ENCODE measurements at regions not wholly inside any gene's neighbourhood (a gene's known extent, or its start where the extent isn't known, plus 50 kb on each side); places are given as distances from the start of the nearest gene placed in this dataset.
A peak's percentile ranks its signal among the peaks of the same experiment; 100 is the strongest.

DNA sequence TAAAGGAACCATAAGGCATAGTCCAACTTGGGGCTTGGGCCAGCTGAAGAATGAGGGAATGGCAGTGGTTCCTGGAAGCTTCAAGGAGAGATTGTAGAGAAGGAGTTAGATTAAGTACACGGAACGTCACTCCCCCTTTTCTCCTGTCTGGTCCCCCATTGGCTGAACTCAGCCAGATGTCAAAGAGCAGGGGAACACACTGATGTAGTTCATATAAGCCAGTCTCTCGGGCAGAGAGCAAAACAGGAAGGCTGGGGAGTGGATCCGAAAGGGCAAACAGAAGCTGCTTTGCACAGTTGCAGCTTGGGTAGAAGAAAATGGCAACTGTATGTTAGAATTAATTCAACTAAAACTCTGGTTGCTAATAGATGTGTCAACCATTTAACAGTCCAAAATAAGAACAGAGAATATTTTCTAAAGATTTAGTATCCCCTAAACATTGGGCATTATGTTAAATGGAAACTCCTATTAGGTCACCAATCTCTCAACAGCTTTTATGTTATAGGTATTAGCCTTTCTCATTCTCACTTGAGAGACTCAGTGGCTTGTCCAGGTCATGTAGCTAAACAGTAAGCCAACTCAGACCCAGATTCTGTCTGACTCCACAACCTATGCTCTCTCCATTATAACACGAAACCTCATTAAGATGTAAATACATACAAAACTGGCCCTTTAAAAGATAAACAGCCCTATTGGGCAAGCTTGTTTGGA lies 600.7 kb upstream of the USP24 start:
- no peak for DNase-seq (ENCODE audit: low read depth, low spot score)
- Histone ChIP-seq H3K36me3 (ENCODE audit: control insufficient read depth in 2 of 2, insufficient read depth in 2 of 2, low read length in 1 of 2) (no peaks in the 10 kb centered on the region), H3K4me1 (ENCODE audit: control insufficient read depth, insufficient read depth, low read length) (no peaks in the 10 kb centered on the region), H3K4me2 (ENCODE audit: control insufficient read depth, insufficient read depth) (no peak overlapping the region), H3K9ac (ENCODE audit: control insufficient read depth, insufficient read depth, low read length) (no peak overlapping the region), H3K79me2 (ENCODE audit: control insufficient read depth, insufficient read depth, low read length) (no peaks in the 10 kb centered on the region), H3K9me3 (replicated peaks; ENCODE audit: control insufficient read depth, insufficient read depth, low read length) (no peaks in the 10 kb centered on the region), H4K20me1 (ENCODE audit: control insufficient read depth, insufficient read depth) (no peaks in the 10 kb centered on the region), H3K27me3 (replicated peaks in 1 of 2; ENCODE audit: control insufficient read depth in 2 of 2, insufficient read depth in 2 of 2, low read length in 1 of 2) (no peaks in the 10 kb centered on the region), H2AFZ (ENCODE audit: control insufficient read depth, low read depth, low read length) (no peak overlapping the region), H3K4me3 (no peak overlapping the region), H3K27ac (ENCODE audit: control insufficient read depth, insufficient read depth) (no peak overlapping the region)
- ChIA-PET CTCF (interaction anchor here (0.7 to 1.0 kb wide), 2 partner anchors 137 to 287 kb away, joined by 3 read pairs; no protein-coding TSS in a partner anchor), SMC1A (ENCODE audit: uncharacterized antibody, unreplicated experiment) (interaction anchor here (1.2 kb wide), 1 partner anchor 9 kb away, joined by 4 read pairs; no protein-coding TSS in a partner anchor), RAD21 (ENCODE audit: unreplicated experiment) (no interaction called here), POLR2A (no interaction called here)
- BruUV-seq (replicated peaks): no TSS peak
- 21% methylated on average over 5 of the region's 5 CpGs for WGBS (ENCODE audit: insufficient coverage, insufficient replicate concordance, low lambda C conversion rate, missing lambda C conversion rate)
- FAIRE-seq: no peak
- ATAC-seq: peak; percentile 79
- in situ Hi-C loops (cut with MboI): no loop called here
- intact Hi-C loops (cut with micrococcal nuclease; ENCODE audit: unreplicated experiment): no loop called here
- TF ChIP-seq, protein P1, sequence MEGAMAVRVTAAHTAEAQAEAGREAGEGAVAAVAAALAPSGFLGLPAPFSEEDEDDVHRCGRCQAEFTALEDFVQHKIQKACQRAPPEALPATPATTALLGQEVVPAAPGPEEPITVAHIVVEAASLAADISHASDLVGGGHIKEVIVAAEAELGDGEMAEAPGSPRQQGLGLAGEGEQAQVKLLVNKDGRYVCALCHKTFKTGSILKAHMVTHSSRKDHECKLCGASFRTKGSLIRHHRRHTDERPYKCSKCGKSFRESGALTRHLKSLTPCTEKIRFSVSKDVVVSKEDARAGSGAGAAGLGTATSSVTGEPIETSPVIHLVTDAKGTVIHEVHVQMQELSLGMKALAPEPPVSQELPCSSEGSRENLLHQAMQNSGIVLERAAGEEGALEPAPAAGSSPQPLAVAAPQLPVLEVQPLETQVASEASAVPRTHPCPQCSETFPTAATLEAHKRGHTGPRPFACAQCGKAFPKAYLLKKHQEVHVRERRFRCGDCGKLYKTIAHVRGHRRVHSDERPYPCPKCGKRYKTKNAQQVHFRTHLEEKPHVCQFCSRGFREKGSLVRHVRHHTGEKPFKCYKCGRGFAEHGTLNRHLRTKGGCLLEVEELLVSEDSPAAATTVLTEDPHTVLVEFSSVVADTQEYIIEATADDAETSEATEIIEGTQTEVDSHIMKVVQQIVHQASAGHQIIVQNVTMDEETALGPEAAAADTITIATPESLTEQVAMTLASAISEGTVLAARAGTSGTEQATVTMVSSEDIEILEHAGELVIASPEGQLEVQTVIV (IDR thresholded peaks at IDR 0.05; ENCODE audit: borderline replicate concordance, partially characterized antibody): no peak
- TF ChIP-seq ATF2 (IDR thresholded peaks at IDR 0.05; ENCODE audit: low read length) (no peak), KLF5 (IDR thresholded peaks at IDR 0.05; ENCODE audit: partially characterized antibody) (no peak), CREB1 (IDR thresholded peaks at IDR 0.05; ENCODE audit: low read depth) (no peak), PML (IDR thresholded peaks at IDR 0.05; ENCODE audit: low read length) (no peak), KDM1A (IDR thresholded peaks at IDR 0.05; ENCODE audit: borderline replicate concordance) (no peak), SKIL (IDR thresholded peaks at IDR 0.05; ENCODE audit: low read depth, poor library complexity, severe bottlenecking) (no peak)
- TF ChIP-seq, protein P2, sequence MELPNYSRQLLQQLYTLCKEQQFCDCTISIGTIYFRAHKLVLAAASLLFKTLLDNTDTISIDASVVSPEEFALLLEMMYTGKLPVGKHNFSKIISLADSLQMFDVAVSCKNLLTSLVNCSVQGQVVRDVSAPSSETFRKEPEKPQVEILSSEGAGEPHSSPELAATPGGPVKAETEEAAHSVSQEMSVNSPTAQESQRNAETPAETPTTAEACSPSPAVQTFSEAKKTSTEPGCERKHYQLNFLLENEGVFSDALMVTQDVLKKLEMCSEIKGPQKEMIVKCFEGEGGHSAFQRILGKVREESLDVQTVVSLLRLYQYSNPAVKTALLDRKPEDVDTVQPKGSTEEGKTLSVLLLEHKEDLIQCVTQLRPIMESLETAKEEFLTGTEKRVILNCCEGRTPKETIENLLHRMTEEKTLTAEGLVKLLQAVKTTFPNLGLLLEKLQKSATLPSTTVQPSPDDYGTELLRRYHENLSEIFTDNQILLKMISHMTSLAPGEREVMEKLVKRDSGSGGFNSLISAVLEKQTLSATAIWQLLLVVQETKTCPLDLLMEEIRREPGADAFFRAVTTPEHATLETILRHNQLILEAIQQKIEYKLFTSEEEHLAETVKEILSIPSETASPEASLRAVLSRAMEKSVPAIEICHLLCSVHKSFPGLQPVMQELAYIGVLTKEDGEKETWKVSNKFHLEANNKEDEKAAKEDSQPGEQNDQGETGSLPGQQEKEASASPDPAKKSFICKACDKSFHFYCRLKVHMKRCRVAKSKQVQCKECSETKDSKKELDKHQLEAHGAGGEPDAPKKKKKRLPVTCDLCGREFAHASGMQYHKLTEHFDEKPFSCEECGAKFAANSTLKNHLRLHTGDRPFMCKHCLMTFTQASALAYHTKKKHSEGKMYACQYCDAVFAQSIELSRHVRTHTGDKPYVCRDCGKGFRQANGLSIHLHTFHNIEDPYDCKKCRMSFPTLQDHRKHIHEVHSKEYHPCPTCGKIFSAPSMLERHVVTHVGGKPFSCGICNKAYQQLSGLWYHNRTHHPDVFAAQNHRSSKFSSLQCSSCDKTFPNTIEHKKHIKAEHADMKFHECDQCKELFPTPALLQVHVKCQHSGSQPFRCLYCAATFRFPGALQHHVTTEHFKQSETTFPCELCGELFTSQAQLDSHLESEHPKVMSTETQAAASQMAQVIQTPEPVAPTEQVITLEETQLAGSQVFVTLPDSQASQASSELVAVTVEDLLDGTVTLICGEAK (IDR thresholded peaks at IDR 0.05; ENCODE audit: borderline replicate concordance): no peak
